IPS DF 6.9 (cell line): ENCODE measurements at regions not wholly inside any gene's neighbourhood (a gene's known extent, or its start where the extent isn't known, plus 50 kb on each side); places are given as distances from the start of the nearest gene placed in this dataset.

ENCODE experiments used
- DNase-seq: peaks from one replicate; pipeline ENCODE4 v3.0.0-alpha.2; 2013; ENCODE audit warnings: low read depth, low spot score
- H3K27ac ChIP-seq: one replicate; pipeline ENCODE4 v1.5.1; 2013; ENCODE audit warnings: low read length, control low read depth
- H3K27me3 ChIP-seq: 2 replicates; pipeline ENCODE4 v1.6.1; 2013; ENCODE audit warnings: mild to moderate bottlenecking, low read length; ENCODE audit not compliant: control insufficient read depth, insufficient read depth
- H3K36me3 ChIP-seq: 2 replicates; pipeline ENCODE4 v1.6.1; 2013; ENCODE audit warnings: low read length; ENCODE audit not compliant: control insufficient read depth, insufficient read depth
- H3K4me1 ChIP-seq: 2 replicates; pipeline ENCODE4 v1.6.1; 2013; ENCODE audit warnings: low read length; ENCODE audit not compliant: control insufficient read depth, insufficient read depth
- H3K4me3 ChIP-seq: 2 replicates; pipeline ENCODE4 v1.5.1; 2013; ENCODE audit warnings: mild to moderate bottlenecking, low read length
- H3K9me3 ChIP-seq: 2 replicates; pipeline ENCODE4 v1.6.1; 2013; ENCODE audit warnings: low read length, inconsistent platforms; ENCODE audit not compliant: control insufficient read depth, insufficient read depth
- WGBS: extraction: QIAGEN DNeasy Blood & Tissue Kit; methylation state at CpG from one replicate; pipeline ENCODE4 v1.1.7; 2013; ENCODE audit warnings: mixed read lengths, missing lambda C conversion rate; ENCODE audit not compliant: insufficient read length, insufficient coverage; 5-methylcytosine and 5-hydroxymethylcytosine counted together

DNA sequence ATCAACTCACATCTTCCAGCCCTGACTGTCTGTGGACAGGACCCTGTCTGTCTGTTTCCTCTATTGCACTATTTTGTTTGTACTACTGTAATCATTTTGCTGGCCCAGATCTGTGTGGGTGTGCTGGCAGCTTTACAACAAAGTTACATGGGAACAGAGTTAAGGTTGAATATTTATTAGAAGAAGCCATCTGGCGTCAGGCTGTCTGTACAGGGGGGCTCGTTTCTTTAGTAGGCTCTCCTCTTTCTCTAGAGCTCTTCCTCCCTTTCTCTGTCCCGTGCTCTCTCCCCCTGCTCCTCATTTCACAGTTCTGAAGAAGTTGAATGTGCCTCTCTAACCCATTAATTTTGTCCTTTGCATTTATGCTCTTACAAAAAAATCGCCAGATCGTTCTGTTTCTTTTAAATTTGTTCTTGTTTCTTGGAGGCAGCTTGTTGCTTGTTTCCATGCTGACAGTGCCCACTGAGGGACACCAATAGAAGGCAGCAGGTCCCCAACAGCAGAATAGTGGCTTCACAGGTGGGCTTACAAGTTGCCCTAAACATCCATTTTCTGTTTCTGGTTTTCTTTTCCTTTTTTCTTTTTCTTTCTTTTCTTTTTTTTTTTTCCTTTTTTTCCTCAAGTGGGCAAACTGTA, 315.2 kb upstream of the ZEB2 start:
- H3K9me3 ChIP-seq: no peaks in the 10 kb centered on the region
- WGBS: no CpG with 5 or more reads among the region's 5 CpGs
- H3K4me3 ChIP-seq: no peak overlapping the region
- H3K4me1 ChIP-seq: no peaks in the 10 kb centered on the region; the same call in 1 of the 2 replicates
- no peak overlapping the region for H3K27ac ChIP-seq
- no peaks in the 10 kb centered on the region for H3K27me3 ChIP-seq
- no peak for DNase-seq
- H3K36me3 ChIP-seq: no peaks in the 10 kb centered on the region

- WGBS: no CpG with 5 or more reads among the region's 4 CpGs
- Histone ChIP-seq H3K4me1 (no peaks in the 10 kb centered on the region; the same call in 1 of the 2 replicates), H3K4me3 (no peak overlapping the region)
Measured at GRCh38 chr2:144834363-144834762, 314.4 kb upstream of the ZEB2 start.

DNA sequence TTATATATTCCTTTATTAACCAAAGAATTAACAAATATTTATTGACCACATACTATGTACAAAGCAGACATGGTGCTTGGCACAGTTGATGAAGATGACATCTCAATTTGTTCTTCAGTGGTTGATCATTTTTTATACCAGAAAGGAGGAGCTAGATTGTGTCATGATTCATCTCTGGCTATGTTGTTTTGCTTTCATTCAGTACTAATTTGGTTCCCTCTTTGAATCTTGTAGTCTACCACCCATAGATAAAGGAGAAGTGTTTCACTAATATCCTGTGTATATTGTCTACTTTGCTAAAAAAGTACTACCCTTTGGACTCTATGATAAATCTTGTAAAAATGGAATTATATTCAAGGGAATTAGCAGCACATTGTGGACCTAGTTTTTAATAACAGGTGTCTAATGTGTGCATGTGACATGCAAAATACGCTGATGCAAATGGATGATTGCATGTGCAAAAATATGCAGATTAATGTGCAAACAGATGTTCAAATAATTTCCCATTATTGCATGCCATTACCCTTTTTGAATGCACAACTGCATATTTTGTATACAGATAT, 313.2 kb upstream of the ZEB2 start:
- DNase-seq: no peak
- no peak overlapping the region for H3K4me3 ChIP-seq
- WGBS: no CpG with 5 or more reads among the region's 1 CpG
- H3K27ac ChIP-seq: no peak overlapping the region
- H3K9me3 ChIP-seq: no peaks in the 10 kb centered on the region
- H3K36me3 ChIP-seq: no peaks in the 10 kb centered on the region
- no peaks in the 10 kb centered on the region for H3K27me3 ChIP-seq
- H3K4me1 ChIP-seq: no peaks in the 10 kb centered on the region; the same call in 1 of the 2 replicates

More at GRCh38 chr2:144834363-144834762, 314.4 kb upstream of the ZEB2 start:
- Histone ChIP-seq H3K9me3 (no peaks in the 10 kb centered on the region), H3K36me3 (no peaks in the 10 kb centered on the region), H3K27me3 (no peaks in the 10 kb centered on the region), H3K27ac (no peak overlapping the region)
- no peak for DNase-seq

GRCh38 chr2:144832048-144832447, 312.1 kb upstream of the ZEB2 start:
- H3K4me3 ChIP-seq: no peak overlapping the region

GRCh38 chr2:144830543-144830942, 310.6 kb upstream of the ZEB2 start:
- Histone ChIP-seq H3K27me3 (no peaks in the 10 kb centered on the region), H3K36me3 (no peaks in the 10 kb centered on the region), H3K4me3 (no peak overlapping the region), H3K4me1 (no peaks in the 10 kb centered on the region; the same call in 1 of the 2 replicates), H3K9me3 (no peaks in the 10 kb centered on the region), H3K27ac (no peak overlapping the region)
- WGBS: no CpG with 5 or more reads among the region's 3 CpGs
- DNase-seq: no peak

More at GRCh38 chr2:144832048-144832447, 312.1 kb upstream of the ZEB2 start:
- no peaks in the 10 kb centered on the region for H3K27me3 ChIP-seq
- H3K36me3 ChIP-seq: no peaks in the 10 kb centered on the region
- no peaks in the 10 kb centered on the region; the same call in 1 of the 2 replicates for H3K4me1 ChIP-seq
- H3K9me3 ChIP-seq: no peaks in the 10 kb centered on the region
- WGBS: no CpG with 5 or more reads among the region's 3 CpGs
- no peak overlapping the region for H3K27ac ChIP-seq
- DNase-seq: no peak

- no CpG with 5 or more reads among the region's 2 CpGs for WGBS
- Histone ChIP-seq H3K9me3 (no peaks in the 10 kb centered on the region), H3K4me3 (no peak overlapping the region), H3K27me3 (no peaks in the 10 kb centered on the region), H3K27ac (no peak overlapping the region), H3K4me1 (no peaks in the 10 kb centered on the region), H3K36me3 (no peaks in the 10 kb centered on the region)
- DNase-seq: no peak
Measured at GRCh38 chr2:144827404-144827803, 307.5 kb upstream of the ZEB2 start.

- Histone ChIP-seq H3K36me3 (no peaks in the 10 kb centered on the region), H3K27me3 (no peaks in the 10 kb centered on the region), H3K4me3 (no peak overlapping the region), H3K27ac (no peak overlapping the region), H3K9me3 (no peaks in the 10 kb centered on the region), H3K4me1 (no peaks in the 10 kb centered on the region)
- no CpG with 5 or more reads among the region's 2 CpGs for WGBS
- no peak for DNase-seq
Measured at GRCh38 chr2:144826105-144826504, 306.2 kb upstream of the ZEB2 start.

GRCh38 chr2:144825331-144826020, 305.6 kb upstream of the ZEB2 start:
- Histone ChIP-seq H3K4me3 (no peak overlapping the region), H3K4me1 (no peaks in the 10 kb centered on the region), H3K27me3 (no peaks in the 10 kb centered on the region), H3K9me3 (no peaks in the 10 kb centered on the region), H3K36me3 (no peaks in the 10 kb centered on the region), H3K27ac (no peak overlapping the region)
- WGBS: no CpG with 5 or more reads among the region's 3 CpGs
- DNase-seq: no peak

DNA sequence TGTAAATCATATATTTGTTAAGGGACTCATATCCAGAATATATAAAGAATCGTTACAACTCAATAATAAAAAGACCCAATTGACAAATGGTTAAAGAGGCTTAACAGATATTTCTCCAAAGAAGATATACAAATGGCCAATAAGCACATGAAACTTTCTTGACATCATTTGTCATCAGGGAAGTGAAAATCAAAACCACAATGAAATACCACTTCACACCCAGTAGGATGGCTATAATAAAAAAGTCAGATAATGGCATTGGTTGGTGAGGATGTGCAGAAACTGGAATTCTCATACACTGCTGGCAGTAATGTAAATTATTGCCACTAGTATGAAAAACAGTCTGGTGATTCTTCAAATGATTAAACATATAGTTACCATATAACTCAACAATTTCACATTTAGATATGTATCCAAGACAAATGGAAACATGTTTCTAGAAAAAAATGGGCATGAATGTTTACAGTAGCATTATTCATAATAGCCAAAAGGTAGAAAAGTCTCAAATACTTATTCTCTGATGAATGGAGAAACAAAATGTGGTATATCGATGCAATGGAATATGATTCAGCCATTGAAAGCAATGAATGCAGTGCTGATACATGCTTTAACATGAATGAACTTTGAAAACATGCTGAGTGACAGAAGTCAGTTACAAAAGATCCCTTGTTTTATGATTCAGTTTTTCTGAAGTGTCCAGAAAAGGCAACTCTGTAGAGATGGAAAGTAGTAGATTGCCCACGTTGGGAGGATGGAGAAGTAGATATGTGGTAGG, 304.6 kb upstream of the ZEB2 start:
- Histone ChIP-seq H3K27ac (no peak overlapping the region), H3K4me3 (no peak overlapping the region), H3K27me3 (no peaks in the 10 kb centered on the region), H3K4me1 (no peaks in the 10 kb centered on the region), H3K9me3 (no peaks in the 10 kb centered on the region), H3K36me3 (no peaks in the 10 kb centered on the region)
- no CpG with 5 or more reads among the region's 3 CpGs for WGBS
- no peak for DNase-seq

DNA sequence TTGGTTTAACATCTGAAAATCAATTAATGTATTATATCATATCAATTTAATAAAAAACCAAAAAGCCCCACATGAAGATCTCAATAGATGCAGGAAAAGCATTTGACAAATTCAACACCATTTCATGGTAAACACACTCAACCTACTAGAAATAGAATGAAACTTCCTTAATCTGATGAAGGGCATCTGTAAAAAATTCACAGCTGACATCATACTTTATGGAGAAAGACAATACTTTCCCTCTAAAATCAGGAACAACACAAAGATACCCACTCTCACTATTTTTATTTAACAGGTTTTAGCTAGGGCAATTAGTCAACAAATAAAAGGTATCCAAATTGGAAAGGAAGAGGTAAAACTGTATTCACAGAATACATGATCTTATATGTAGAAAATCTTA, 303.0 kb upstream of the ZEB2 start:
- DNase-seq: no peak
- no peak overlapping the region for H3K4me3 ChIP-seq
- no peaks in the 10 kb centered on the region for H3K4me1 ChIP-seq
- no peaks in the 10 kb centered on the region for H3K36me3 ChIP-seq
- no peaks in the 10 kb centered on the region for H3K27me3 ChIP-seq
- no peaks in the 10 kb centered on the region for H3K9me3 ChIP-seq
- no peak overlapping the region for H3K27ac ChIP-seq
